ENCODE measurements at regions not wholly inside any gene's neighbourhood (a gene's known extent, or its start where the extent isn't known, plus 50 kb on each side); places are given as distances from the start of the nearest gene placed in this dataset.

DNA sequence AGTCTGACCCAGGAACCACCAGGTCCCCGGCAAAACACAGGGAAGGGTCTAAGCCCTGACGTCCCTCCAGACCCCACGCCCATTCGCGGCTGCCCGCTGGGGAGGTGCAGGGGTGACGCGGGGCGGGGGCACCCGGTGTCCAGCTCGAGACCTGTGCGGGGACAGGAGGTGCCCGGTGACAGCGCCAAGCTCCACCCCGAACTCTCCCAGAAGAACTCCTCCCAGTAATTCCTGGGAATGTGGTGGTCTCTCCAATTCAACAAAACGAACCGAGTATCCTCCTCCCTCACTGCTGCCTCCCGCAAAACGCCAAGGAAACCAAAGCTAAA, 164.1 kb upstream of the PDE10A start:
- in situ Hi-C loops (cut with HindIII; ENCODE audit: low pct_ligation_motif_present, low pct_unique_long_range_greater_than_20kb, low sequenced_read_pairs), result no loop called here
- DNase-seq, result no peak

DNA sequence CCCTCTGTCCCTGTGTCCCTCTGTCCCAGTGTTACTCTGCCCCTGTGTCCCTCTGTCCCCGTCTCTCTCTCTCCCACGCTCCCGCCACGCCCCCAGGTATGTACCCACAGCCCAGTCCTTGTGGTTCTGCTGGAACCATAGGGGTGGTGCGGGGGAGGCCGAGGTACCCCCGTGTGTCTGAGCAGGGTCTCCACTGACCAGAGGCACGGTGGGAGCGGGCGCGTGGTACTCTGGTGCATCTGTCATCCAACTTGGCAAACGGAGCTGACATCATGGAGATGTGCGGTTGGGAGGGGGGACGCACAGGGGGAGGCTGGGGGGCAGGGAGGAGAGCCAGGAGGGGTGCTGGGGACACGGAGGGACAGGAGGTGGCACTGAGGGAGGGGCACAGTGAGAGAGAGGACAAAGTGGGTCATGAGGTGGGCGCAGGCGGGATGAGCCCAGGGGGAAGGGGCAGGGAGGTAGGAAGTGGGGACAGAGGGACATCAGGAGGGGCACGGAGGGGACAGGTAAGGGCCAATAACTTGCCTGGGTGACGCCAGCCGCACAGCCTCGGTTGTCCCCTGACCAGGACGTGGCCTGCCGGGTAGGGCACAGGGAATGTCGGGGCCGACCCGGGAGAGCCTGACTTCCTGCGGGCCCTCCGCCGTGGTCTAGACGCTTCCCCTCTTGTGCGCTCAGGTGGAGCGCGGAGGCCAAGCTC, 163.6 kb upstream of the PDE10A start:
- in situ Hi-C loops (cut with HindIII; ENCODE audit: low pct_ligation_motif_present, low pct_unique_long_range_greater_than_20kb, low sequenced_read_pairs), result no loop called here

DNA sequence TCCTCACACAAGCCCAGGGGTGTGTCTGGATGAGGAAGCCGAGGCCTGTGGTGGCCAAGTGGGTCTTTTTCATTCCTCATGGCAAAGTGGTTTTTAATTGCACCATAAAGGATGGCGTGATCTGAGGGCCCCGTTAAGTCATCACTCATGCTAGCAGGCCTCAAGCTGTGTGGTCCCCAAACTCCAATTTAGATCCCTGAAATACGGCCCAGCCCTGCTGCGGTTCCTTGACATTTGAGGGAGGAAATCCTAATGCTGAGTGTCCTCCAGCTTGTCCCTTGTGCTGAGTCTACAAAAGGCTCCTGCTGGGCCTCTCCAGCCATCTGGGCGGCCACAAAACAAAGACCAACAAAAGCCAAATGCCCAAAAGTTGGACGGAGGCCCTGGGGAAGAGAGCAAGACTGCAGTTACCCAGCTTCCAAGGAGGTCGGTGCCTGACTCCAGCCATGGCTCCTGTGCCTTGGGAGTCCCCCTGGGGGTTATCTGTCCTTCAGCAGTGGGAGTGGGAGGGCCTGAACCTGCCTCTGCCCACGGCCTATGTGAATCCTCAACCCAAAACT, 162.3 kb upstream of the PDE10A start:
- in situ Hi-C loops (cut with HindIII; ENCODE audit: low pct_ligation_motif_present, low pct_unique_long_range_greater_than_20kb, low sequenced_read_pairs), result no loop called here

More for the DNA sequence above, 163.6 kb upstream of the PDE10A start:
- DNase-seq, result no peak

DNA sequence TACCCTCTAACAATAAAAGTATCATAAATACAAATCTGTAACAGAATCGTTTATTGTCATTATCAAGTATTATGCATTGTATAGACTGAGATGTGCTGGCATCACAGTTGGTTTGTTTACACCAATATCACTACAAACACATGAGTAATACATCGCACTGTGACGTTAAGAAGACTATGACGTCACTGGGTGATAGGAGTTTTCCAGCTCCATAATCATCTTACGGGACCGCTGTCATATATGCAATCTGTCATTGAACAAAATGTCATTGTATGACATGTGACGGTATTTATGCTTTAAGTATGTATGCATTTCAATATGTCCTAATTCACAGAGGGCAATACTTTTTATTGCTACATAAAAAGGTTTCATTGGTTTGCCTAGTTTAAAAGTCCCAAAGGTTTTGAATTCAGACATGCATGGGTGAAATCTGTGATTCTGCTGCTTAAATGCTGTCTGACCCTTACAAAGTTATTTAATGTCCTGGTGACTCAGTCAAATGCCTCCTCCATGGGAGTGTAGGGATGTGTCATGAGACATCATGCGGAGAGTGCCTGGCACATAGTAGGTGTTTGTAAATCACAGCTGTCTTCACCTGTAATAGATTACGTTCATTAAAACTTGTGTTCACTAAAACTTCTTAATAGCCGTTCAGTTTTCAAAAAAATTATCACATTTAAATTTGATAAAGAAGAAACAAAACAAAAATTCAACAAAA, 160.7 kb upstream of the PDE10A start:
- DNase-seq, result peak; percentile 5
- in situ Hi-C loops (cut with HindIII; ENCODE audit: low pct_ligation_motif_present, low pct_unique_long_range_greater_than_20kb, low sequenced_read_pairs), result no loop called here

More for the DNA sequence above, 162.3 kb upstream of the PDE10A start:
- no peak for DNase-seq

DNA sequence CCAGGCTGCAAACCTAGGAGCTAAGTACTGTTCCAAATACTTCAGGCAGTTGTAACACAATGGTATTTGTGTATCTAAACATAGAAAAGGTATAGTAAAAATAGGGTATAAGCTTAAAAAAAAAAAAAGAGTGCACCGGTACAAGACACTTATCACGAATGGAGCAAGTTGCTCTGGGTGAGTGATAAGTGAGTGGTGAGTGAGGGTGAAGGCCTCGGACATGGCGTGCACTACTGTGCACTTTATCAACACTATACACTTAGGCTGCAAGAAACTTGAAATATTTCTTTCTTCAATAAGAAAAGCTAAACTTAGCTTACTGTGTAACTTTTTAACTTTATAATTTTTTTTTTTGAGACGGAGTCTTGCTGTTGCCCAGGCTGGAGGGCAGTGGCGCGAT, 159.5 kb upstream of the PDE10A start:
- no peak for DNase-seq
- in situ Hi-C loops (cut with HindIII; ENCODE audit: low pct_ligation_motif_present, low pct_unique_long_range_greater_than_20kb, low sequenced_read_pairs), result no loop called here

DNA sequence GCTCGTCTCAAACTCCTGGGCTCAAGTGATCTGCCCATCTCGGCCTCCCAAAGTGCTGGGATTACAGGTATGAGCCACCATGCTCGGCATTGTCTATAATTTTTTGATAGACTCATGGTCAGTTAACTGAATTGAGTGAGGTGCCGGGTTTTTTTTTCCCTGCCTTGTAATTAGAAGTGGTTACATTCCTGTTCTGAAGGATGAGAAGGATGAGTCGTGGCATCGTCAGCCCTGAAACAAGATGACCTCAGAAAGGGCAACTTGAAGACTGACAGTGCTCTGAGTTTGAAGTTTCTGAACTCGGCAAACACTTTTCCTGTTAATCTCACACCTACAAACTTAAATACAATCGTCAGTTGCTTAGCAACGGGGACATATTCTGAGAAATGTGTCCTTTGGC, 158.7 kb upstream of the PDE10A start:
- in situ Hi-C loops (cut with HindIII; ENCODE audit: low pct_ligation_motif_present, low pct_unique_long_range_greater_than_20kb, low sequenced_read_pairs), result no loop called here
- DNase-seq, result peak; percentile 48

DNA sequence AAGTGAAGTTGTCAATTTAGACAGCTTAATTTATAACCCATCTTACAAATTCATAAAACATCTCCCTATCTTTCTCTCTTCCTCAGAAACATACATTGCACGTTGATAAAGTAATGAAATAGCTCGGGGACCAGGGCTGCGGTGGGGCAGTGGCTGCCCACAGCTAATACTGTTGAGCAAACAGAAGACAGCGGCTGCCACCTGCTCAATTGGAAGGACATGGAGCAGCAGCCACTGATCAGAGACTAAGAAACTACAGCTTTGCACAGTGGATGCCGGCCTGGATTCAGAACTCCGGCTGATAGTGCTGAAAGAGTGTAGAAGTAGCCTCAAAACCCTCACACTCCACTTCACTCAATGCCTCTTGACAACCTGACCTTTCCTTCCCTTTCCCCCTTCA, 157.9 kb upstream of the PDE10A start:
- no peak for DNase-seq
- in situ Hi-C loops (cut with HindIII; ENCODE audit: low pct_ligation_motif_present, low pct_unique_long_range_greater_than_20kb, low sequenced_read_pairs), result no loop called here

DNA sequence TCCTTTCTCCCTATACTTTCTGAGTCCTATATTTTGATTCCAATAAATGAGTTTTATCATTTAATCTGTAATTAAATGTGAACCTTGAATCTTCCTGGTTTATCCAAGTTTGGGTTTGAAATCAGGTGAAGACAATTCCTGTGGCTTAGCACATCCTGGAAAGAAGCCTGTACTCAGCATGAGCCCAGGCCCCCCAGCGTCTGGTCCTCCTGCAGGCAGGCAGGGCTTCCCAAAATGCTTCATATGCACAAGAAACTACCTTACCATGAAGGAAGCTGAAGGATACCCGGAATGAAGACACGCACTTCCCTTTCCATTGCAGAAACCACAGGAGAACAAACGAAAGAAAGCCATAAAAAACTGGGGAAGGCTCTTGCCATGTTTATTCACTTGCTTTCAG, 157.4 kb upstream of the PDE10A start:
- DNase-seq, result no peak
- in situ Hi-C loops (cut with HindIII; ENCODE audit: low pct_ligation_motif_present, low pct_unique_long_range_greater_than_20kb, low sequenced_read_pairs), result no loop called here

DNA sequence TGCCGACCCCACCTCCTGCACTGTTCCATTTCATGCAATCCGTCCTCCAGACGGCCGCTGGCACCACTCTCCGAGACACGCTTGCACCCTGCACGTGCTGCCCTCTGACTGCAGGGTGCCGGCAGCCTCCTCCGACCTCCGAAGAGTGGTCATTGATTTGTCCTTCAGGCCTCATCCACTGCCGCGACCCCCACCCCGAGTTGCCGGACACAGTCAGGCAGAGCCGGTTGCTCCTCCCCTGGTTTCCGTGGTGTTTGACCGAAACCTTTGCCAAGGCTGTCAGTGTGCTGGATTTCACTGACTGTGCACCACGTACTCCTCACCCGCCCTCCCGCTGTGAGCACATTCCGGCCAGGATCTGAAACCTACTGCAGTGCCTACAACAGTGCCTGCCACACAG, 156.4 kb upstream of the PDE10A start:
- peak; percentile 35 for DNase-seq
- in situ Hi-C loops (cut with HindIII; ENCODE audit: low pct_ligation_motif_present, low pct_unique_long_range_greater_than_20kb, low sequenced_read_pairs), result no loop called here

DNA sequence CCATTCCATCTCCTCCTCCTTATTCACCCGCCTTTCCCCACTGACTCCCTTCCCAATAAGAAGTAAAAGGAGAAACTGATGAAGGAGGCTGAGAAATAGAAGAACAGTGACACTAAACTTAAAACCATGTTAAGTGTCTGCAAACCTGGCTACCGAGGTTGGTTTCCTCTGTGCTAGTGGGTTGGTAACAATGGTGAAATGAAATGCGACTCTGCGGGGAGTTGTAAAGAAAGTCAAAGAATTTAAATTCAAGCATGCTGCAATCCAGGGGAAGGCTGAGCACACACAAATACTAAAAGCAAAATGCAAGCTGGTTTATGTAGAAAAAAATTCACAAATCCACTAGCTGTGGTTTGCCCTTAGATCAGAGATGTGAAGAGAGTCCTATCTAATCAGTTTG, 155.2 kb upstream of the PDE10A start:
- DNase-seq, result no peak
- in situ Hi-C loops (cut with HindIII; ENCODE audit: low pct_ligation_motif_present, low pct_unique_long_range_greater_than_20kb, low sequenced_read_pairs), result no loop called here

DNA sequence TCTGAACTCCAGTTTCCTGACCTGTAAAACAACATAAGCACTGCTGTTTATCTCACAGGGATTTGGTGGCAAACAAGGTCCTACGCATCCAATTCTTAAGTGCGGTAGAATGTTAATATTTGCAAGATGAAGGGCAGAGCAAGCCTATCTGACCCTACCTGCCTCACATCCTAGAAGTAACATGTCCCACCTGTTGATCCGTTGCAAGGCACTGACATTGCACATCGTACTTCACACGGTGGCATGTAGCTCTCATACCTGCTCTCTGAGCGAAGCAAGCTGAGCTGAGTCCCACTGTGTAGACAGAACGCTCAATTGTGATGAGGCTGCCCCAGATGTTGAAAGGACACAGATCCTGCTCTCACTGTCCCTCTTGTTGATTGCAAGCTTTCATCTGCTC, 154.7 kb upstream of the PDE10A start:
- in situ Hi-C loops (cut with HindIII; ENCODE audit: low pct_ligation_motif_present, low pct_unique_long_range_greater_than_20kb, low sequenced_read_pairs), result no loop called here

DNA sequence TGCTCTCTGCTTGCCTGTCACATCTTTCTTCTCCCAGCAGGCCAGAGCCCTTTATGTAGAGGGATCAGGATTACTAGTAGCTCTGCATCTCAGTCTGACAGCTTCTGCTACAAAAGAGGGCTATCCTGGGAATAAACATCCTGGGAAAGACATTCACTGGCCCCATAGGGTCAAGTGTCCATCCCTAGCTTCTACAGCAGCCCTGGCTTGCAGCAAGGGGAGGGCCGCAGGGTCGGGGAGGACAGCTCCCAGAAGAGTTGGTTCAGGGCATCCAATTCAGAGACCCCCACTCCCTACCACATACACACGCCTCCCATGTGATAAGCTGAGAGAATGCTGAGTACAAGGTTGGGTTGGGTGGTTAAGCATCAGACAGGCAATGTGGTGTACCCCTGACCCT, 154.1 kb upstream of the PDE10A start:
- no peak for DNase-seq
- in situ Hi-C loops (cut with HindIII; ENCODE audit: low pct_ligation_motif_present, low pct_unique_long_range_greater_than_20kb, low sequenced_read_pairs), result no loop called here

More for the DNA sequence above, 154.7 kb upstream of the PDE10A start:
- no peak for DNase-seq

DNA sequence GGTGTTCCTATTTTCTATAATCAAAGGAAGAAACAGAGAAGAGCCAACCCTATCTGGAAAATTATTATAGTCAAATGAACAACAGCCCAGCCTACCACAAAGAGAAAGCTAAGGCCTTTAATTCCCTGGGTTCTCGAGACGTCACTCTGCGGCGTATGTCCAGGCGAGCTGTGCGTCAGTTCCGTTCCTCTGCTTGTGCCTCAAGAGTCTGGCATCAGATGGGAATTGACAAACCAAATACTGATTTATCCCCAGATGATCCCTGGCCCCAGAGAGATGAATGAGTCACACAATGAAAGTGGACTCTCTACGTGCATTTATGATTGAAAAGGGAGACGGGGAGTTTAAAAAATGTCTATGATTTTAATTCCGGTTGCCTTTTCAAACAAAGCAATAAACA, 151.6 kb upstream of the PDE10A start:
- in situ Hi-C loops (cut with HindIII; ENCODE audit: low pct_ligation_motif_present, low pct_unique_long_range_greater_than_20kb, low sequenced_read_pairs), result no loop called here

DNA sequence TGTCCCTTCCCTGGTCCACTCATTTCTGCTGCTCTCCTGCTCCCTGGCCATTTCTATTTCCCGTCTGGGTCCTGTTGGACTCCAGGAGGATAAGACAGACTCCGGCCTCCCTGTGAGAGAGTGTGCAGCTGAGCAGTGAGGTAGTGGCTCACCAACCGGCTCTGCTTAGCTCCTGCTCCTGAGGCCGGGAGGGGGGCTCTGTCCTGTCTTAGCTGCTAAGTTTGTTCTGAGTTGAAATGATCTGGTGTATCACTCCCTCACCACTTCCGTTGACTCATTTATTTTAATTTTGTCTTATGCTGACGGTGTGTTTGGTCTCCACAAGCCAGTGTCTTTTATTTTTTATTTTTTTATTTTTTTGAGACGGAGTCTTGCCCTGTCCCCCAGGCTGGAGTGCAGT, 148.5 kb upstream of the PDE10A start:
- in situ Hi-C loops (cut with HindIII; ENCODE audit: low pct_ligation_motif_present, low pct_unique_long_range_greater_than_20kb, low sequenced_read_pairs), result no loop called here
- DNase-seq, result no peak

More for the DNA sequence above, 151.6 kb upstream of the PDE10A start:
- DNase-seq, result no peak

DNA sequence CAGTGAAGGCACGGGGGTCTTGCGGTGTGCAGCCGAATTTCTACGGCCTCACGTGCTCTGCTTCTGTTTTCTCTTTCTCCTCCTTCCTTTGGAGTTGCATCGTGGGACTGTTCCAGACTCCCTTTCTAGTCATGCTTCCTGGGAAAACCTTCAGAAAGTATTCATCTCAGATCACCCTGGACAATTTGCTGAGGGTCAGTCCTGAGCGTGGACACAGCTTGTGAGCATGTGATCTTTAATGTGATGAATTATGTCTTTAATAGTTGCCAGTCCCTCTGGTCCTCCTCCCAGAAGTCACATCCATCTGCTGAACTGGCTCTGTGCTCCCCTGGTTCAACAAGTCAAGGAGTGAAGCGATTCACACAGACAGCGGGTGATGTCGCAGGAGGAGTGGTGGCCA, 145.0 kb upstream of the PDE10A start:
- no peak for DNase-seq
- in situ Hi-C loops (cut with HindIII; ENCODE audit: low pct_ligation_motif_present, low pct_unique_long_range_greater_than_20kb, low sequenced_read_pairs), result no loop called here

DNA sequence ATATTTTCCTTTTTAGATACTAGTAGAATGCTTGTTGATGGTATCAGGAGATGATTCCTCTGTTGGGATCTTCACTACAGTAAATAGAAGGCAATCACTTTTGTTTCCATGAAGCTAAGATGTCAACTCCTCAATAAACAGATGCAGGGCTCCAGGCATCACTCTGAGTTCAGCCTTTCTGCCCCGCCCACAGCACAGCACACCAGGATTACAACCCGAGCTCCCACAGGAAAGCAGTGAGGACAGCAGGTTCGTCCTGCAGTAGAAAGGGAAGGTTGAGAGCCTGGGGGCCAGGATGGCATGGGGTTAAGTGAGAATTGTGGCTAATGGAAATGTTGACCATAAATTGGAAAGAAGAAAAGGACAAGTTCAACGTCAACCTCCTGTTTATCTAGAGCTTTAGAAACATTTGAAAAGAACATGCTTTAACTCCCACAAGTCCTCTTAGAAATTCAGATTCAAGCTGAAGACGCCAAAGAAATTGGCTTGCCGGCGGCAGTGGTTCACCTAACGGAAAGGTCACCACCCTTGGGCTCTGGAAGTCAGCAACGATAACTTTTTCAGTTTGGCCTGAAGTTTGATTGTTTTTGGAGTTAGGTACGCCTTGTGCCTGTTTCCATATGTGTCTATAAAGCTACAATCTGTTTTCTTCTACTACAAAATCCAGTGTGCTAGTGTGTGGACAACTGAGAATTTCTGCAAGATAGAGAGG, 144.4 kb upstream of the PDE10A start:
- in situ Hi-C loops (cut with HindIII; ENCODE audit: low pct_ligation_motif_present, low pct_unique_long_range_greater_than_20kb, low sequenced_read_pairs), result no loop called here
- DNase-seq, result no peak

DNA sequence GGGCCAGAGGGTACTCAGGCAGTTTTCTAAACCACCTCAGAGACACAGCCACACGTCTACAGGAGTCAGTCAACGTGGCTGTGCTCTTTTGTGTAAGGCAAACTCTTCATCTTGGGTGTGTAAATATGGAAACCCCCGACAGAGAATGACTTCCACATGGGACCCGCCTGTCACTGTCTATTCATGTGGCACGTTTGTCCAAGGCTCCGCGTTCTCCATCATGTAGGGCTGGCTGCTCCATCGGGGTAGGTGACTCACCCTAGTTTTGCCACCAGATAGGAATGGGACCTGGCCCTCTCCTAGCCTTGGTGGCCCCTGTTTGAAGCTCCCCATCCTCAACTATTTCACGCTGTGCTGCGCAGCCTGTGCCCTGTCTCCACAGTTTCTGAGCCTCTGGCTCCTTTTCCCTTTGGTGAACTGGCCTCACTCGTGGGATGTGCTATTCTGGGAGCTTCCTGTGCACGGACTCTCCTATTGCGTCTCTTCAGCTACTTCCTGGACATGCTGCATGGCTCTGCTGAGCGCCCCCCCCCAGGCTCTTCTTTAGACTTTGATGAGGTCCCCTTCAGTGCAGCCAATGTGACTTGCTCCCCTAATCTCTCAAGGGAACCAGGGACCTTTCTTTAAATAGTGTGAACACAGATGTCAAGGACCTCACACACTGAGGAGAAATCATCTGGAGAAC, 143.2 kb upstream of the PDE10A start:
- DNase-seq, result no peak

DNA sequence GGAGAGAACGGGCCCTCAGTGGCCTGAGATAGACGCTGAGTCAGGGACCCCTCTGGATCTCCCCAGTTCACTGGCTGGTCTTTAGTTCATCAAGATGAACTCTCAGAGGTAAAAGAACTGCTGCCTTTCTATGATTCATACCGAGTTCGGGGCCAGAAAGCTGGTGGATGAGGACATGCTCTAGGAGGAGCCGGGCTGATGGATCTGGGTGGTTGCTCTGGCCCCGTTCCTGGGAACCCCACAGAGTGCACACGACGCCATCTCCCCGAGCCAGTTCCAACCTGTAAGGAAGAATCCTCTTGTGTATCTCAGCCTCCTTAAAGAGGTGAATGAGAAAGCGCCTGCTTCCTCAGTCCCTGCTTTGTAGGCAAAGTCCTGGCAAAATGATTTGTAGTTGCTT, 142.6 kb upstream of the PDE10A start:
- DNase-seq, result no peak
- in situ Hi-C loops (cut with HindIII; ENCODE audit: low pct_ligation_motif_present, low pct_unique_long_range_greater_than_20kb, low sequenced_read_pairs), result no loop called here

More for the DNA sequence above, 143.2 kb upstream of the PDE10A start:
- in situ Hi-C loops (cut with HindIII; ENCODE audit: low pct_ligation_motif_present, low pct_unique_long_range_greater_than_20kb, low sequenced_read_pairs), result no loop called here

DNA sequence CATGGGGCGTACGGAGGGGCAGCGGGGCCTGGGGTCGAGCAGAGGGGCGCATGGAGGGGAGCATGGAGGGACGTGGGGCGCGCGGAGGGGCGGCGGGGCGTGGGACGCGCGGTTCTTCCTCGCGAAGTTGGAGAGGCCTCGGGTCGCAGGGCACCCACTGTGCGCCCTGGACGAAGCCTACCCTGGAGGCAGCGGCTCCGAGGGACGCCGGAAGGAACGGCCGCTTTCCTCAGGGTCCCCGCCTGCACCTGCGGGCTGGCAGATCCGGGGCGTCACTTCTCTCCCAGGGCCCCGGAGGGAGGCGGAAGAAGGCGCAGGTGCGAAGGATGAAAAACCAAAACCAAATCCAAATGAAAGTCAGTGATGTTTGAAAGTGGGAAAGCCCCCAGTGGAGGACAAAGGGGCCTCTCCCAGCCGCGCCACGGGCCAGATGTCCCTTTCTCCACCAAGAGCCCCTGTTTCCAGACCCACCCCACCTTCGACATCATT, 142.1 kb upstream of the PDE10A start:
- no peak for DNase-seq
- in situ Hi-C loops (cut with HindIII; ENCODE audit: low pct_ligation_motif_present, low pct_unique_long_range_greater_than_20kb, low sequenced_read_pairs), result no loop called here

All from ACHN (cell line).